H1 (cell line): ENCODE measurements at regions not wholly inside any gene's neighbourhood (a gene's known extent, or its start where the extent isn't known, plus 50 kb on each side); places are given as distances from the start of the nearest gene placed in this dataset.

Experiments used
- CREB1 ChIP-seq: IDR thresholded peaks from 2 replicates; pipeline ENCODE4 v1.6.1; 2012; ENCODE audit warnings: inconsistent platforms
- HDAC6 ChIP-seq: IDR thresholded peaks from one replicate; pipeline ENCODE4 v1.7.1; 2012; ENCODE audit warnings: low read depth, mild to moderate bottlenecking, inconsistent platforms, low read length, moderate library complexity

GRCh38 chr7:91685544-91685943 is 195.0 kb downstream of the MTERF1 start (continued):
- TF ChIP-seq CREB1 (no peak), HDAC6 (no peak)
